Mammary epithelial cell (primary cell): ENCODE measurements at regions not wholly inside any gene's neighbourhood (a gene's known extent, or its start where the extent isn't known, plus 50 kb on each side); places are given as distances from the start of the nearest gene placed in this dataset.

Experiments used
- EZH2 ChIP-seq: IDR thresholded peaks from 2 replicates; pipeline ENCODE4 v1.6.1; 2012; ENCODE audit warnings: low read length, inconsistent platforms, borderline replicate concordance
- TF ChIP-seq, protein P1 (sequence below), 2 donors: IDR thresholded peaks in 1 of 2; conservative IDR thresholded peaks in 1 of 2; 2 replicates each; pipeline ENCODE4 v1.5.1; 2011 to 2012; ENCODE audit warnings: inconsistent platforms in 2 of 2, low read length in 2 of 2, mild to moderate bottlenecking in 2 of 2, control low read depth in 1 of 2, low read depth in 1 of 2; ENCODE audit not compliant: insufficient read depth in 1 of 2; ENCODE audit errors: extremely low read depth in 1 of 2

DNA sequence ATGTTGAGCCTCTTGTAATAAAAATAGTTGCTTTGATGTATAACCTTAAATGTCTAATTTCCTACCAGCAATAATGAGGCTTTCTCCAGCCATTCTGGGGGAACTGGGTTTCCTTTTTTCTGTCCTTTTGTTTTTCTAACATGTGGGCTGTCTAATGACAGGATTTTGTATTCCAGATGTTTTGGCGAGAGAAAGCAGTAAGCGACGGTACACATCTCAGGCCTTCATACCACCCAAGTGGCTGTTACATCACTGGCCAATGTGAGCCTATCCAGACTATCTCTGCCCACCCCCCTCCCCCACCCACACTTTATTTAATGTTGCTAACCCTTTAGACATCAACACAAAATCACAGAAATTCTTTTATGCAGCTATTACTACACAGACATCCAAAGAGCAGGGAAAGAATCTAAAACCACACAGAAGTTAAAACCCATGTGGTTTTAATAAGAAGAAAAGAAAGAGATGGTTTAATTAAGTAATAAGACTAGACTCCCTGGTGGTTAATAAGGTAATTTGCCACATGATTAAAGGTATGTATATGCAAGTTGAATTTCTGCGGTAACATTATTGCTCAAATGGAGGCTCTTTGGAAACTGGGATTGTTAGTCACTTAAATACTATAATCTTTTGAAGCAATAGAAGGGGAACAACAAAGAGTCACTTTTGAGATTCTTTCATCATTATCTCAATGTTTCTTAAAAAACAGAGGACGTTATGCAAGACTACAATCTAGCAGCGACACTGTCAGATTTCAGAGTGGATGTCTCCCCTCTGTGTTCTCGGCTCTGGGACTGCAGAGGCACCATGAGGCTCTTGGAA, 365.1 kb downstream of the ENC1 start:
- TF ChIP-seq, protein P1, sequence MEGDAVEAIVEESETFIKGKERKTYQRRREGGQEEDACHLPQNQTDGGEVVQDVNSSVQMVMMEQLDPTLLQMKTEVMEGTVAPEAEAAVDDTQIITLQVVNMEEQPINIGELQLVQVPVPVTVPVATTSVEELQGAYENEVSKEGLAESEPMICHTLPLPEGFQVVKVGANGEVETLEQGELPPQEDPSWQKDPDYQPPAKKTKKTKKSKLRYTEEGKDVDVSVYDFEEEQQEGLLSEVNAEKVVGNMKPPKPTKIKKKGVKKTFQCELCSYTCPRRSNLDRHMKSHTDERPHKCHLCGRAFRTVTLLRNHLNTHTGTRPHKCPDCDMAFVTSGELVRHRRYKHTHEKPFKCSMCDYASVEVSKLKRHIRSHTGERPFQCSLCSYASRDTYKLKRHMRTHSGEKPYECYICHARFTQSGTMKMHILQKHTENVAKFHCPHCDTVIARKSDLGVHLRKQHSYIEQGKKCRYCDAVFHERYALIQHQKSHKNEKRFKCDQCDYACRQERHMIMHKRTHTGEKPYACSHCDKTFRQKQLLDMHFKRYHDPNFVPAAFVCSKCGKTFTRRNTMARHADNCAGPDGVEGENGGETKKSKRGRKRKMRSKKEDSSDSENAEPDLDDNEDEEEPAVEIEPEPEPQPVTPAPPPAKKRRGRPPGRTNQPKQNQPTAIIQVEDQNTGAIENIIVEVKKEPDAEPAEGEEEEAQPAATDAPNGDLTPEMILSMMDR (conservative IDR thresholded peaks at IDR 0.05 in 1 of 2, IDR thresholded peaks at IDR 0.05 in 1 of 2; ENCODE audit: extremely low read depth in 1 of 2, insufficient read depth in 1 of 2, low read depth in 1 of 2, low read length in 2 of 2): no peak
- no peak for TF ChIP-seq EZH2
